Fibroblast of lung (primary cell): ENCODE measurements at regions not wholly inside any gene's neighbourhood (a gene's known extent, or its start where the extent isn't known, plus 50 kb on each side); places are given as distances from the start of the nearest gene placed in this dataset.

Experiments used
- DNase-seq, 2 donors: peaks; one replicate each; pipeline versions ENCODE4 v3.0.0 to v3.0.0-alpha.2; 2010; ENCODE audit warnings: low read depth in 2 of 2
- H2AFZ ChIP-seq: 2 replicates; pipeline ENCODE4 v1.5.1; 2012; ENCODE audit warnings: low read length, control low read depth, inconsistent platforms
- H3K27ac ChIP-seq: 2 replicates; pipeline ENCODE4 v1.5.1; 2011; ENCODE audit warnings: low read length, control low read depth; ENCODE audit not compliant: insufficient read depth
- H3K27me3 ChIP-seq: 2 replicates; pipeline ENCODE4 v1.5.1; 2011; ENCODE audit warnings: mild to moderate bottlenecking, low read length; ENCODE audit not compliant: control insufficient read depth, insufficient read depth
- H3K36me3 ChIP-seq: 2 replicates; pipeline ENCODE4 v1.5.1; 2011; ENCODE audit warnings: low read length; ENCODE audit not compliant: control insufficient read depth, insufficient read depth
- H3K4me1 ChIP-seq: 2 replicates; pipeline ENCODE4 v1.5.1; 2011; ENCODE audit warnings: low read length; ENCODE audit not compliant: control insufficient read depth, insufficient read depth; ENCODE audit errors: extremely low read depth
- H3K4me2 ChIP-seq: 2 replicates; pipeline ENCODE4 v1.5.1; 2011; ENCODE audit warnings: low read length, control low read depth; ENCODE audit not compliant: insufficient read depth; ENCODE audit errors: extremely low read depth
- H3K4me3 ChIP-seq, 4 experiments: fragments of 200-600 bp in 1 of 4; sonication (generic) in 1 of 4; replicated peaks in 1 of 4; 2 replicates each; pipeline ENCODE4 v1.5.1; 2011 to 2016; ENCODE audit warnings: low read length in 4 of 4, low read depth in 3 of 4, mild to moderate bottlenecking in 3 of 4, control low read depth in 2 of 4, inconsistent platforms in 1 of 4, mixed read lengths in 1 of 4; ENCODE audit not compliant: insufficient read depth in 1 of 4; ENCODE audit errors: control extremely low read depth in 1 of 4
- H3K79me2 ChIP-seq: 2 replicates; pipeline ENCODE4 v1.5.1; 2012; ENCODE audit warnings: mild to moderate bottlenecking, low read length, inconsistent platforms; ENCODE audit not compliant: control insufficient read depth, insufficient read depth
- H3K9ac ChIP-seq: 2 replicates; pipeline ENCODE4 v1.5.1; 2011; ENCODE audit warnings: mild to moderate bottlenecking, low read length, control low read depth; ENCODE audit not compliant: insufficient read depth
- H3K9me3 ChIP-seq: 2 replicates; pipeline ENCODE4 v1.5.1; 2012; ENCODE audit warnings: low read depth, low read length; ENCODE audit not compliant: control insufficient read depth, insufficient read depth
- H4K20me1 ChIP-seq: 2 replicates; pipeline ENCODE4 v1.5.1; 2011; ENCODE audit warnings: low read length; ENCODE audit not compliant: control insufficient read depth, insufficient read depth; ENCODE audit errors: extremely low read depth
- CTCF ChIP-seq, 2 donors: IDR thresholded peaks in 1 of 2; conservative IDR thresholded peaks in 1 of 2; 1 replicate in 1 of 2; 2 replicates in 1 of 2; pipeline ENCODE4 v1.5.1; 2011 to 2012; ENCODE audit warnings: low read length in 2 of 2, control low read depth in 1 of 2, inconsistent platforms in 1 of 2, low read depth in 1 of 2, mild to moderate bottlenecking in 1 of 2
- EZH2 ChIP-seq: IDR thresholded peaks from 2 replicates; pipeline ENCODE4 v1.5.1; 2012; ENCODE audit warnings: low read length, control low read depth, mild to moderate bottlenecking; ENCODE audit errors: missing control alignments

DNA sequence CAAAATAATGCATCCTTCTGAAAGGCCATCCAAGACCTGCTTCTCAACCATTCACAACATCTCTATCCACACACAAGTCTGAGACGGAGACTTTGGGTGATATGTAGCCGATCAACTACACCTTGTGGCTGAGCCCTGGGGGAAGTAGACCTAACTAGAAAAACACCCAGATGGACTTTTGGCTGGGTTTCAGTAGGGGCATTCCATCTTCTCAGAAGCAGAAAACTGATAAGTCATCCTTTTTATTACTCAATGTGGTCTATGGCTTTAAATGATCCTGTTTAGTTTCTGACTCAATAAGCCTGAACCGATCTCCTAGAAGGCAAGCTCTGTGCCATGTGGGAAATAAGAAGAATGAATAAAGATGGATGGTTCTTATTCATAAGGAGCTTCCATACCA is 82.5 kb upstream of the AFF2 start:
- Histone ChIP-seq H3K36me3 (no peaks in the 10 kb centered on the region), H3K27ac (no peak overlapping the region), H3K4me2 (no peak overlapping the region), H3K4me3 (no peak overlapping the region), H2AFZ (no peak overlapping the region), H3K79me2 (no peaks in the 10 kb centered on the region), H4K20me1 (no peaks in the 10 kb centered on the region), H3K9me3 (no peaks in the 10 kb centered on the region), H3K9ac (no peak overlapping the region), H3K27me3 (no peaks in the 10 kb centered on the region), H3K4me1 (no peaks in the 10 kb centered on the region)
- peak in 1 of 2 donors; percentile 56 for DNase-seq
- no peak for TF ChIP-seq EZH2
- TF ChIP-seq CTCF (conservative IDR thresholded peaks at IDR 0.05 in 1 of 2, IDR thresholded peaks at IDR 0.05 in 1 of 2; ENCODE audit: low read depth in 1 of 2, low read length in 2 of 2), result no peak

DNA sequence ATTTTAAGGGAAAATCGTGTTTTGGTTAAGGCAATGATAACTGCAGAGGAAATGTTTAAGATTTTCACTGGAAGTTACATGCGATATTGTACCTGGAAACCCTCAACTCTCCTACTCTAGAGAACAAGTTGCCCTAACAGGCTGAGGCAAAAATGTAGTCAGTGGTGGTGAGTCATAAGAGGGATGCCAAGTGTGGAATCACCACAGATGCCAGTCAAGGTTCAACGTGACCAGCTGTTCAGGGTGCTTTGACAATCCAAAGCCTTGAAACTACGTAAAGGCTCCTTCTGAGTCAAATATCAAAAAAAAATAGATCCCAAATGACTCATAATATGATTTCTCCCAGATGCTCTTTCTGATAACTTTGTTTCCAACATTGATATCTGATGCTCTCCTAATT is 77.9 kb upstream of the AFF2 start:
- Histone ChIP-seq H3K9ac (no peak overlapping the region), H3K27ac (no peak overlapping the region), H3K4me2 (no peak overlapping the region), H3K9me3 (no peaks in the 10 kb centered on the region), H3K79me2 (no peaks in the 10 kb centered on the region), H2AFZ (no peak overlapping the region), H3K4me3 (no peak overlapping the region), H3K27me3 (no peaks in the 10 kb centered on the region), H4K20me1 (no peaks in the 10 kb centered on the region), H3K36me3 (no peaks in the 10 kb centered on the region), H3K4me1 (no peaks in the 10 kb centered on the region)
- TF ChIP-seq EZH2 (no peak), CTCF (conservative IDR thresholded peaks at IDR 0.05 in 1 of 2, IDR thresholded peaks at IDR 0.05 in 1 of 2; ENCODE audit: low read depth in 1 of 2, low read length in 2 of 2) (no peak)
- DNase-seq, result peak in 1 of 2 donors; percentile 46

- Histone ChIP-seq H3K4me1 (no peaks in the 10 kb centered on the region), H3K27me3 (no peaks in the 10 kb centered on the region), H3K9me3 (no peaks in the 10 kb centered on the region), H2AFZ (no peak overlapping the region), H3K4me2 (no peak overlapping the region), H3K36me3 (no peaks in the 10 kb centered on the region), H4K20me1 (no peaks in the 10 kb centered on the region), H3K79me2 (no peaks in the 10 kb centered on the region), H3K9ac (no peak overlapping the region), H3K4me3 (no peak overlapping the region), H3K27ac (no peak overlapping the region)
- TF ChIP-seq CTCF (conservative IDR thresholded peaks at IDR 0.05 in 1 of 2, IDR thresholded peaks at IDR 0.05 in 1 of 2; ENCODE audit: low read depth in 1 of 2, low read length in 2 of 2) (no peak), EZH2 (no peak)
- DNase-seq, result no peak
These were observed 75.8 kb upstream of the AFF2 start for GRCh38 chrX:148424570-148424969.
